Activated CD4-positive, CD25-positive, alpha-beta regulatory T cell treated with anti-CD3 and anti-CD28 coated beads, Interleukin-2, amount 50 U/mL, for 72 hours (primary cell): ENCODE measurements at regions not wholly inside any gene's neighbourhood (a gene's known extent, or its start where the extent isn't known, plus 50 kb on each side); places are given as distances from the start of the nearest gene placed in this dataset.
"Not testable (repeated sequence)": the region's sequence is repeated elsewhere in the genome, so short reads cannot be mapped to it uniquely, and the experiment has no call there.

Source experiments
- DNase-seq: peaks from one replicate; pipeline ENCODE4 v3.0.0; 2021

- DNase-seq, result no peak
Observed at GRCh38 chr10:43839973-43840372, 191.3 kb upstream of the ZNF32 start.

- not testable (repeated sequence) for DNase-seq
Observed at GRCh38 chr10:43834751-43835150, 186.1 kb upstream of the ZNF32 start.

- no peak for DNase-seq
Observed at GRCh38 chr10:43827853-43828252, 179.2 kb upstream of the ZNF32 start.

- no peak for DNase-seq
Observed at GRCh38 chr10:43825984-43826383, 177.3 kb upstream of the ZNF32 start.

GRCh38 chr10:43825421-43825820 lies 176.7 kb upstream of the ZNF32 start:
- no peak for DNase-seq

GRCh38 chr10:43824934-43825333 lies 176.3 kb upstream of the ZNF32 start:
- DNase-seq, result no peak

- DNase-seq, result no peak
Observed at GRCh38 chr10:43822631-43823580, 174.2 kb upstream of the ZNF32 start.

GRCh38 chr10:43821103-43821502 lies 172.4 kb upstream of the ZNF32 start:
- DNase-seq, result no peak

GRCh38 chr10:43820663-43821062 lies 172.0 kb upstream of the ZNF32 start:
- no peak for DNase-seq

- DNase-seq, result no peak
Observed at GRCh38 chr10:43819464-43820230, 171.0 kb upstream of the ZNF32 start.

- no peak for DNase-seq
Observed at GRCh38 chr10:43818687-43819086, 170.0 kb upstream of the ZNF32 start.

GRCh38 chr10:43817368-43817767 lies 168.7 kb upstream of the ZNF32 start:
- no peak for DNase-seq

- DNase-seq, result peak; percentile 44
Observed at GRCh38 chr10:43816351-43817321, 168.0 kb upstream of the ZNF32 start.

- no peak for DNase-seq
Observed at GRCh38 chr10:43815181-43815885, 166.7 kb upstream of the ZNF32 start.

GRCh38 chr10:43814663-43815062 lies 166.0 kb upstream of the ZNF32 start:
- no peak for DNase-seq

GRCh38 chr10:43811871-43812270 lies 163.2 kb upstream of the ZNF32 start:
- DNase-seq, result no peak

- DNase-seq, result no peak
Observed at GRCh38 chr10:43809211-43809930, 160.7 kb upstream of the ZNF32 start.

GRCh38 chr10:43808136-43808535 lies 159.5 kb upstream of the ZNF32 start:
- DNase-seq, result no peak

- no peak for DNase-seq
Observed at GRCh38 chr10:43806831-43807640, 158.4 kb upstream of the ZNF32 start.

- no peak for DNase-seq
Observed at GRCh38 chr10:43803791-43804190, 155.1 kb upstream of the ZNF32 start.
